ENCODE measurements at regions not wholly inside any gene's neighbourhood (a gene's known extent, or its start where the extent isn't known, plus 50 kb on each side); places are given as distances from the start of the nearest gene placed in this dataset.

GRCh38 chr7:145848691-145849090 lies 267.9 kb upstream of the CNTNAP2 start:
- H3K36me3 Mint-ChIP-seq (ENCODE audit: unreplicated experiment): no peaks in the 10 kb centered on the region
- H3K4me3 Mint-ChIP-seq (ENCODE audit: unreplicated experiment): no peak overlapping the region
- H3K9me3 Mint-ChIP-seq (ENCODE audit: unreplicated experiment): no peaks in the 10 kb centered on the region
- no peak overlapping the region for H3K27ac Mint-ChIP-seq (ENCODE audit: unreplicated experiment)
- H3K4me1 Mint-ChIP-seq (ENCODE audit: low read depth, unreplicated experiment): no peaks in the 10 kb centered on the region
- peak; percentile 48 for DNase-seq
- no peaks in the 10 kb centered on the region for H3K27me3 Mint-ChIP-seq (ENCODE audit: unreplicated experiment)
- TF ChIP-seq CTCF (IDR thresholded peaks at IDR 0.05; ENCODE audit: partially characterized antibody, unreplicated experiment): no peak

- no peak for TF ChIP-seq CTCF (IDR thresholded peaks at IDR 0.05; ENCODE audit: partially characterized antibody, unreplicated experiment)
- no peaks in the 10 kb centered on the region for H3K27me3 Mint-ChIP-seq (ENCODE audit: unreplicated experiment)
- H3K36me3 Mint-ChIP-seq (ENCODE audit: unreplicated experiment): no peaks in the 10 kb centered on the region
- no peak overlapping the region for H3K27ac Mint-ChIP-seq (ENCODE audit: unreplicated experiment)
- no peaks in the 10 kb centered on the region for H3K9me3 Mint-ChIP-seq (ENCODE audit: unreplicated experiment)
- DNase-seq: no peak
- H3K4me1 Mint-ChIP-seq (ENCODE audit: low read depth, unreplicated experiment): no peaks in the 10 kb centered on the region
- H3K4me3 Mint-ChIP-seq (ENCODE audit: unreplicated experiment): no peak overlapping the region
Measured at GRCh38 chr7:145845345-145845744, 271.3 kb upstream of the CNTNAP2 start.

DNA sequence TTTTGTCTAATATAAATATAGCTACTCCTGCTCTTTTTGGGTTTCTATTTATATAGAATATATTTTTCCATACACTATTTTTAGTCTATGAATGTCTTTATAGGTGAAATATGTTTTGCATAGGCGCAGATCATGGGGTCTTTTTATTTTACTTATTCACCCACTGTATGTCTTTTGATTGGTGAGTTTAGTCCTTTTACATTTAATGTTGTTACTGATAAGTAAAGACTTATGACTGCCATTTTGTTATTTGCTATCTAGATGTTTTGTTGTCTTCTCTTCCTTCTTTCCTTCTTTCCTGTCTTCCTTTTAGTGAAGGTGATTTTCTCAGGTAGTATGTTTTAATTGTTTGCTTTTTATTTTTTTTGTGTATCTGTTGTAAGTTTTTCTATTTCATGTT lies 276.8 kb upstream of the CNTNAP2 start:
- Mint-ChIP-seq H3K36me3 (ENCODE audit: unreplicated experiment) (no peaks in the 10 kb centered on the region), H3K9me3 (ENCODE audit: unreplicated experiment) (no peaks in the 10 kb centered on the region), H3K4me1 (ENCODE audit: low read depth, unreplicated experiment) (no peaks in the 10 kb centered on the region), H3K27me3 (ENCODE audit: unreplicated experiment) (no peaks in the 10 kb centered on the region), H3K4me3 (ENCODE audit: unreplicated experiment) (no peak overlapping the region), H3K27ac (ENCODE audit: unreplicated experiment) (no peak overlapping the region)
- DNase-seq: no peak
- no peak for TF ChIP-seq CTCF (IDR thresholded peaks at IDR 0.05; ENCODE audit: partially characterized antibody, unreplicated experiment)

DNA sequence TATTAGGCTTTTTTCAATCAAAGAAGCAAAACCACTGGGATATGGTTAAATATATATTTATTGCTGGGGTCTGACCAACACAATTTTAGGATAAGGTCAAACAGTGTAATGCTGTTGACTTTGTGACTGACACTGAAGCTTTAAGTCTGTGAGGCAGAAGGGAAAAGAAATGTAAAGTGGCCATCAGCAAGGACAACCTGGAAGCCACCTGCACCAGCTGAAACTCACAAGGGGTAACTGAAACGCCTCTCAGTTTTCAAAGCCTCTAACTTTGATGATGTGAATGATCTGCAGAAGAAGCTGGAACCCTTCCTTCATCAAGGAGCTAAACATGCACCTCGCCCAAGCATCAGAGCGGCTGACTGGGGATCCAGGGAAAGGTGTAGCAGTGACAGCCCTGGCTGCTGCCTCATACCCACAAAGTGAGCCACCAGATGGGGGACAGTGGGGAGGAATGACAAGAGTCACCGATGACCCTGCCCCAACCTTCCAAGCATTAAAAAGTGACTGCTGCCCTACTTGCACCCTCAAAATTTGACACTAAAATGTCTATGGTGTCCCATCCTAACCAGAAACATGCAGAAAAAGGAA lies 284.9 kb upstream of the CNTNAP2 start:
- Mint-ChIP-seq H3K9me3 (ENCODE audit: unreplicated experiment) (no peaks in the 10 kb centered on the region), H3K4me3 (ENCODE audit: unreplicated experiment) (no peak overlapping the region)
- no peak for TF ChIP-seq CTCF (IDR thresholded peaks at IDR 0.05; ENCODE audit: partially characterized antibody, unreplicated experiment)

GRCh38 chr7:145817687-145818086 lies 298.9 kb upstream of the CNTNAP2 start:
- no peak for DNase-seq
- Mint-ChIP-seq H3K36me3 (ENCODE audit: unreplicated experiment) (no peaks in the 10 kb centered on the region), H3K4me3 (ENCODE audit: unreplicated experiment) (no peak overlapping the region), H3K4me1 (ENCODE audit: low read depth, unreplicated experiment) (no peaks in the 10 kb centered on the region), H3K9me3 (ENCODE audit: unreplicated experiment) (no peaks in the 10 kb centered on the region), H3K27ac (ENCODE audit: unreplicated experiment) (no peak overlapping the region), H3K27me3 (ENCODE audit: unreplicated experiment) (no peaks in the 10 kb centered on the region)
- TF ChIP-seq CTCF (IDR thresholded peaks at IDR 0.05; ENCODE audit: partially characterized antibody, unreplicated experiment): no peak

More for the DNA sequence above, 284.9 kb upstream of the CNTNAP2 start:
- Mint-ChIP-seq H3K27ac (ENCODE audit: unreplicated experiment) (no peak overlapping the region), H3K36me3 (ENCODE audit: unreplicated experiment) (no peaks in the 10 kb centered on the region), H3K4me1 (ENCODE audit: low read depth, unreplicated experiment) (no peaks in the 10 kb centered on the region), H3K27me3 (ENCODE audit: unreplicated experiment) (no peaks in the 10 kb centered on the region)
- no peak for DNase-seq
